HEK293 (cell line): ENCODE measurements at regions not wholly inside any gene's neighbourhood (a gene's known extent, or its start where the extent isn't known, plus 50 kb on each side); places are given as distances from the start of the nearest gene placed in this dataset.

Experiments
- CTCF ChIA-PET: fragments of 350-600 bp; formaldehyde crosslinking; extraction: SDS; loops from one replicate; lab custom pipeline; 2021; ENCODE audit warnings: antibody characterized with exemption; lab: Yijun Ruan, JAX
- POLR2A ChIA-PET: fragments of 300-600 bp; formaldehyde crosslinking; extraction: SDS; loops from one replicate; lab custom pipeline; 2020; ENCODE audit warnings: antibody characterized with exemption, inconsistent platforms; lab: Yijun Ruan, JAX
- H3K27ac ChIP-seq: fragments of 200-500 bp; sonication (Bioruptor generic); 2 replicates; pipeline ENCODE4 v1.5.1; 2014; ENCODE audit warnings: low read depth, low read length, control low read depth, inconsistent platforms; ENCODE audit errors: extremely low read depth
- H3K36me3 ChIP-seq, 2 experiments: fragments of 200-500 bp in 1 of 2; sonication (Bioruptor generic) in 1 of 2; 1 replicate in 1 of 2; 2 replicates in 1 of 2; pipeline ENCODE4 v1.5.1; 2014 to 2017; ENCODE audit warnings: inconsistent platforms in 2 of 2, low read length in 2 of 2; ENCODE audit not compliant: control insufficient read depth in 2 of 2, insufficient read depth in 1 of 2
- H3K4me1 ChIP-seq: fragments of 200-500 bp; sonication (Bioruptor generic); 2 replicates; pipeline ENCODE4 v1.5.1; 2014; ENCODE audit warnings: mild to moderate bottlenecking, low read length, inconsistent platforms; ENCODE audit not compliant: control insufficient read depth, insufficient read depth
- H3K4me3 ChIP-seq: 2 replicates; pipeline ENCODE4 v1.5.1; 2011; ENCODE audit warnings: low read depth, mild to moderate bottlenecking, control low read depth, low read length, moderate library complexity
- H3K9me3 ChIP-seq: fragments of 200-500 bp; sonication (Bioruptor generic); 2 replicates; pipeline ENCODE4 v1.5.1; 2014; ENCODE audit warnings: low read depth, low read length, inconsistent platforms; ENCODE audit not compliant: control insufficient read depth, insufficient read depth
- GLIS1 ChIP-seq: fragments of 450-650 bp; formaldehyde crosslinking; IDR thresholded peaks from 2 replicates; pipeline ENCODE4 v1.5.1; 2016; ENCODE audit warnings: missing biosample characterization, missing genetic modification characterization
- GLIS2 ChIP-seq: fragments of 450-650 bp; formaldehyde crosslinking; IDR thresholded peaks from 2 replicates; pipeline ENCODE4 v1.5.1; 2016; ENCODE audit warnings: missing biosample characterization, missing genetic modification characterization
- MEIS1 ChIP-seq: sonication (generic); formaldehyde crosslinking; IDR thresholded peaks from 2 replicates; pipeline ENCODE4 v1.8.1; 2022; ENCODE audit warnings: missing genetic modification reagents, mild to moderate bottlenecking, borderline replicate concordance
- PBX3 ChIP-seq: sonication (generic); formaldehyde crosslinking; IDR thresholded peaks from 2 replicates; pipeline ENCODE4 v1.8.1; 2022; ENCODE audit warnings: mild to moderate bottlenecking, moderate library complexity, missing genetic modification reagents
- ZNF18 ChIP-seq: fragments of 450-650 bp; formaldehyde crosslinking; IDR thresholded peaks from 2 replicates; pipeline ENCODE4 v1.5.1; 2016; ENCODE audit warnings: missing biosample characterization, missing genetic modification characterization
- ZNF19 ChIP-seq: fragments of 450-650 bp; formaldehyde crosslinking; IDR thresholded peaks from 2 replicates; pipeline ENCODE4; 2016; ENCODE audit warnings: missing biosample characterization, missing genetic modification characterization, low read depth
- ZNF24 ChIP-seq: fragments of 450-650 bp; formaldehyde crosslinking; IDR thresholded peaks from 2 replicates; pipeline ENCODE4 v1.5.1; 2016; ENCODE audit warnings: missing biosample characterization, missing genetic modification characterization
- ZNF350 ChIP-seq: fragments of 450-650 bp; formaldehyde crosslinking; IDR thresholded peaks from 2 replicates; pipeline ENCODE4 v1.5.0; 2017; ENCODE audit warnings: missing biosample characterization, mild to moderate bottlenecking, missing genetic modification characterization
- ZNF510 ChIP-seq: fragments of 450-650 bp; formaldehyde crosslinking; IDR thresholded peaks from 2 replicates; pipeline ENCODE4 v1.5.1; 2018; ENCODE audit warnings: mild to moderate bottlenecking, missing genetic modification characterization, missing biosample characterization; ENCODE audit not compliant: insufficient replicate concordance
- ZNF518A ChIP-seq: fragments of 450-650 bp; formaldehyde crosslinking; conservative IDR thresholded peaks from 2 replicates; pipeline ENCODE4 v1.5.1; 2016; ENCODE audit warnings: low read depth, missing biosample characterization, missing genetic modification characterization
- ZNF585B ChIP-seq: fragments of 450-650 bp; formaldehyde crosslinking; IDR thresholded peaks from 2 replicates; pipeline ENCODE4 v1.5.1; 2016; ENCODE audit warnings: missing biosample characterization, missing genetic modification characterization
- ZNF600 ChIP-seq: fragments of 450-650 bp; formaldehyde crosslinking; IDR thresholded peaks from 2 replicates; pipeline ENCODE4 v1.5.1; 2016; ENCODE audit warnings: missing biosample characterization, missing genetic modification characterization
- ZNF654 ChIP-seq: fragments of 450-650 bp; formaldehyde crosslinking; IDR thresholded peaks from 2 replicates; pipeline ENCODE4 v1.5.1; 2016; ENCODE audit warnings: low read depth, missing biosample characterization, missing genetic modification characterization
- ZNF837 ChIP-seq: fragments of 450-650 bp; formaldehyde crosslinking; IDR thresholded peaks from 2 replicates; pipeline ENCODE4 v1.5.1; 2016; ENCODE audit warnings: missing biosample characterization, missing genetic modification characterization
- ZSCAN5A ChIP-seq: fragments of 450-650 bp; formaldehyde crosslinking; IDR thresholded peaks from 2 replicates; pipeline ENCODE4 v1.5.1; 2016; ENCODE audit warnings: missing biosample characterization, missing genetic modification characterization
- TF ChIP-seq, protein P1 (sequence below): fragments of 450-650 bp; formaldehyde crosslinking; optimal IDR thresholded peaks from 2 replicates; pipeline ENCODE3; 2016; ENCODE audit warnings: missing biosample characterization, mild to moderate bottlenecking, missing genetic modification characterization

DNA sequence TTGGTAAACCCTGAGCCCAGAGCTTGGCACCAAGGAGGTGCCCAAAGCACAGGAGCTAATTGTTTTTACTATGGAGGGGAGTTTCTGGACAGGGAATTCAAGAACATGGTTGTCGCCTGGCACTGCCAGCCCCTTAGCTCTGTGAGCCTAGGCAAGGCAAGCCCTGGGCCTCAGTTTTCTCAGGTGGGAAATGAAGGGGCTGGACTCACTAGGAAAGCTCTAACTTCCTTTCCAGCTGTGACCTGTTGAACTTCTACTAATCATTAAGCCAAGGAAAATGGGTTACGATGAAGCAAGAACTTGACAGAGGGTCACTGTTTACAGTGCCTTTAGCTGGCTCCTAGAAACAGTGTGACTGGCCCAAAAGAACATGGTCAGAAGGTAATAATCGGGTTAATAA is 277.2 kb downstream of the SHQ1 start (continued):
- no peak for TF ChIP-seq GLIS2 (tag by site-specific recombination)

- no peaks in the 10 kb centered on the region for H3K4me1 ChIP-seq
- H3K4me3 ChIP-seq, result no peak overlapping the region
- ChIA-PET POLR2A (no interaction called here), CTCF (no interaction called here)
- no peak for TF ChIP-seq ZNF510 (tag by site-specific recombination)
- TF ChIP-seq ZNF600 (tag by site-specific recombination), result no peak
- TF ChIP-seq ZNF19 (tag by site-specific recombination), result no peak
- no peak for TF ChIP-seq PBX3
- TF ChIP-seq ZNF518A, result no peak
- no peak for TF ChIP-seq ZNF18 (tag by site-specific recombination)
- TF ChIP-seq ZNF837, result no peak
- no peak for TF ChIP-seq ZSCAN5A (tag by site-specific recombination)
- no peak for TF ChIP-seq ZNF585B (tag by site-specific recombination)
- TF ChIP-seq ZNF350, result no peak
- TF ChIP-seq MEIS1, result no peak
- TF ChIP-seq, protein P1, sequence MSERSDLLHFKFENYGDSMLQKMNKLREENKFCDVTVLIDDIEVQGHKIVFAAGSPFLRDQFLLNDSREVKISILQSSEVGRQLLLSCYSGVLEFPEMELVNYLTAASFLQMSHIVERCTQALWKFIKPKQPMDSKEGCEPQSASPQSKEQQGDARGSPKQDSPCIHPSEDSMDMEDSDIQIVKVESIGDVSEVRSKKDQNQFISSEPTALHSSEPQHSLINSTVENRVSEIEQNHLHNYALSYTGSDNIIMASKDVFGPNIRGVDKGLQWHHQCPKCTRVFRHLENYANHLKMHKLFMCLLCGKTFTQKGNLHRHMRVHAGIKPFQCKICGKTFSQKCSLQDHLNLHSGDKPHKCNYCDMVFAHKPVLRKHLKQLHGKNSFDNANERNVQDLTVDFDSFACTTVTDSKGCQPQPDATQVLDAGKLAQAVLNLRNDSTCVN (tag by site-specific recombination), result no peak
- TF ChIP-seq GLIS1 (tag by site-specific recombination), result no peak
- no peak for TF ChIP-seq ZNF654 (tag by site-specific recombination)
- no peak for TF ChIP-seq ZNF24 (tag by site-specific recombination)
- no peaks in the 10 kb centered on the region for H3K9me3 ChIP-seq
- H3K27ac ChIP-seq, result no peak overlapping the region
- H3K36me3 ChIP-seq, result no peaks in the 10 kb centered on the region
Measured at GRCh38 chr3:72569754-72570440, 278.3 kb downstream of the SHQ1 start.
